NOMO-1 treated with dmso at 0.1 percent for 144 hours (cell line): ENCODE measurements at regions not wholly inside any gene's neighbourhood (a gene's known extent, or its start where the extent isn't known, plus 50 kb on each side); places are given as distances from the start of the nearest gene placed in this dataset.

Source experiments
- DNase-seq: peaks from one replicate; lab custom pipeline; 2025; ENCODE audit not compliant: unreplicated experiment; lab: John Stamatoyannopoulos, UW

- no peak for DNase-seq
Observed at GRCh38 chr2:139359818-139360217, 579.6 kb upstream of the NXPH2 start.

GRCh38 chr2:139357972-139358371, 577.8 kb upstream of the NXPH2 start:
- no peak for DNase-seq

GRCh38 chr2:139354518-139354917, 574.3 kb upstream of the NXPH2 start:
- DNase-seq, result no peak

GRCh38 chr2:139353874-139354273, 573.7 kb upstream of the NXPH2 start:
- no peak for DNase-seq

GRCh38 chr2:139317259-139317658, 537.1 kb upstream of the NXPH2 start:
- DNase-seq, result no peak

- no peak for DNase-seq
Observed at GRCh38 chr2:139314059-139314458, 533.9 kb upstream of the NXPH2 start.

GRCh38 chr2:139296672-139297209, 516.6 kb upstream of the NXPH2 start:
- DNase-seq, result no peak

GRCh38 chr2:139293992-139294548, 513.9 kb upstream of the NXPH2 start:
- DNase-seq, result no peak

GRCh38 chr2:139281124-139281523, 500.9 kb upstream of the NXPH2 start:
- no peak for DNase-seq

GRCh38 chr2:139271879-139272278, 491.7 kb upstream of the NXPH2 start:
- DNase-seq, result no peak

- DNase-seq, result no peak
Observed at GRCh38 chr2:139271149-139271548, 491.0 kb upstream of the NXPH2 start.

- no peak for DNase-seq
Observed at GRCh38 chr2:139260052-139260430, 479.9 kb upstream of the NXPH2 start.

- DNase-seq, result no peak
Observed at GRCh38 chr2:139259422-139260051, 479.3 kb upstream of the NXPH2 start.

GRCh38 chr2:139241286-139241685, 461.1 kb upstream of the NXPH2 start:
- no peak for DNase-seq

GRCh38 chr2:139237023-139237422, 456.8 kb upstream of the NXPH2 start:
- no peak for DNase-seq

- DNase-seq, result no peak
Observed at GRCh38 chr2:139230881-139231280, 450.7 kb upstream of the NXPH2 start.

GRCh38 chr2:139228276-139228675, 448.1 kb upstream of the NXPH2 start:
- no peak for DNase-seq

GRCh38 chr2:139225961-139226360, 445.8 kb upstream of the NXPH2 start:
- DNase-seq, result no peak

- no peak for DNase-seq
Observed at GRCh38 chr2:139218181-139218580, 438.0 kb upstream of the NXPH2 start.

GRCh38 chr2:139217641-139218040, 437.5 kb upstream of the NXPH2 start:
- DNase-seq, result no peak

GRCh38 chr2:139216435-139216834, 436.2 kb upstream of the NXPH2 start:
- no peak for DNase-seq

GRCh38 chr2:139214801-139215200, 434.6 kb upstream of the NXPH2 start:
- DNase-seq, result no peak

GRCh38 chr2:139209586-139209985, 429.4 kb upstream of the NXPH2 start:
- DNase-seq, result no peak
